GM21576 (cell line): ENCODE measurements at regions not wholly inside any gene's neighbourhood (a gene's known extent, or its start where the extent isn't known, plus 50 kb on each side); places are given as distances from the start of the nearest gene placed in this dataset.
"Not testable (repeated sequence)": the region's sequence is repeated elsewhere in the genome, so short reads cannot be mapped to it uniquely, and the experiment has no call there.

Experiments
- ATAC-seq: cut with Tn5 transposase; IDR thresholded peaks from one replicate; pipeline ENCODE4 v1.9.1; 2021; ENCODE audit warnings: mild to moderate bottlenecking, moderate library complexity; ENCODE audit not compliant: unreplicated experiment

DNA sequence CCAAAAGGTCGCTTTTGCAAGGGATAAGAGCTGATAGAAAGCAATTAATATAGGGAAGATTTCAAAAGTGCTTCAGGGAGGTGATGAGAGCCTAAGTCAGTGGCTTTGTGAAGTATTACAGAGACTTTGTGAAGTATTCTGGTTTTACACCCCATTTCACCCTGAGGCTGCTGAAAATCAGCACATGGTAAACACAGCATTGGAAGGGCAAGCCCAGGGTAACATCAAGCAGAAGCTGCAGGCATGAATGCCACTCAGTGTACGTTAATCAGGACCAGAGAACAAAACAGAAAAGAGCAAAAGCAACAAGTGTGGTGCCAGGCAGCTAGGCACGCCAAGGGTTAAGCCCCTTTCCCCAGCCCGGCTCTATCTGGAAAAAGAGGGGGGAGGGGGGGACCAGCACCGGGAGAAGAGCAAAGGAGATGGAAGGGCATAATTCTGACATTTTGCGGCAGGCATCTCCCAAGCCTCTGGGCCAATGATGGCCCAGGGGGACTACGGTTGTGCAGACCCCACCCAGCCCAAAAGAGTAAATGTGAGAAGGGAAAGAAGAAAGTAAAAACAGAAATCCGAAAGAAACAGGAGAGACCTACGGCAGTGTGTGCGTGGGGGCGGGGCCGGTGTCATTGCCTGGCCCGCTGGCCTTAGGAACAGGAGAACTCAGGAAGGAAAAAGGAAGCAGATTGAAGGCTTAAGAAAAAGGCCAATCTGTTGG is 58.9 kb downstream of the DHRS2 start:
- ATAC-seq, result no peak

DNA sequence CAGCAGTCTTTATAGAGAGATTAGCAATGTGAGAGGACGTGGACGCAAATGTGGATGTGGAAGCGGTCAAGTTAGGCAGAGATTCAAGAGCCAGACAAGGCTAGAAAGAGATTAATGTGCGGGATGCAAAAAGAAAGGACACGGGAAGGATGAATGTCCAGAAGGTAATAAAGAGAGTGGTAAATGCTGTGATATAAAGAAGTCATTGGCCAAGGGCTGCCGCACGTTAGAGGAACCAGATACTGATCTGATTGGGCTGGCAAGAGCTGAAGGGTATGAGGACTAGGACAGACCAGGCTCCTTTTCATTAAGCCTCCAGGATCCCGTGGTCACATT is 59.5 kb downstream of the DHRS2 start:
- no peak for ATAC-seq

DNA sequence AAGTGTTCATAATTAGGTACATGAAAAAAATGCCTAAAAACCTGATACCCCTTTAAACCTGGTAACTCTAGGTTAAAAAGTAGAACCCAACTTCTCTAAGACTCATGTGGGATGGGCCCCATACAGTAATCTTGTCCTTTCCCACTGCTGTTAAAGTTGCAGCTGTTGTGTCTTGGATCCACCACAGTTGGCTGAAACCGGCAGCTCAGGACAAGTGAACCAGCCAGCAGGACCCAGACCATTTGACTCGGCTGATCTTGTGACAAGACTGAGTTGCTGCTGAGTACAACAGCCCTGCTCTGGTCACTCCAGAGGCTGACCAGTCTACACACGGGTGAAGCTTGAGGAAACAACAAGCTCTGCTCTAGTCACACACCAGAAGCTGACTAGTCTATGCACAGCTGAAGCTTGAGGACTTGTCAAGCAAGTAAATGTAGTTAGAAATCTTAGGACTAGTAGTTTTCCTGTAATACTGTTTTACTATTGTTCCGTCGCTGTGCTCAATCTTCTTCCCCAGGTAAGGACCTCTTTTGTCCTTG is 60.6 kb downstream of the DHRS2 start:
- ATAC-seq, result no peak

DNA sequence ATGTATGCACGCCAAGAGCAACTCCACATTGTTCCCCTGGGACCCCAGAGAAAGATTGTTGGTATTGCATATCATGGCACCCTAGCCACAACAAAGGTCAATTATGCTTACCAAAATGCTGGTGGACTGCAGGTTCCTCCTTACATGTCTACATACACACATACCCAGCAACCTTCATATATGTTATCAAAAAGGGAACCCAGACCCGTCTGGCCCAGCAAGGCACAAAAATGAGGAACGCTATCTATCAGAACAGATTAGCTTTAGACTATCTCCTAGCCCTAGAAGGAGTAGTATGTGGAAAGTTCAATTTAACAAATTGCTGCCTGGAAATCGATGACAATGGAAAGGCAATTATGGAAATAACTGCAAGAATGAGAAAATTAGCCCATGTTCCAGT is 61.5 kb downstream of the DHRS2 start:
- no peak for ATAC-seq

DNA sequence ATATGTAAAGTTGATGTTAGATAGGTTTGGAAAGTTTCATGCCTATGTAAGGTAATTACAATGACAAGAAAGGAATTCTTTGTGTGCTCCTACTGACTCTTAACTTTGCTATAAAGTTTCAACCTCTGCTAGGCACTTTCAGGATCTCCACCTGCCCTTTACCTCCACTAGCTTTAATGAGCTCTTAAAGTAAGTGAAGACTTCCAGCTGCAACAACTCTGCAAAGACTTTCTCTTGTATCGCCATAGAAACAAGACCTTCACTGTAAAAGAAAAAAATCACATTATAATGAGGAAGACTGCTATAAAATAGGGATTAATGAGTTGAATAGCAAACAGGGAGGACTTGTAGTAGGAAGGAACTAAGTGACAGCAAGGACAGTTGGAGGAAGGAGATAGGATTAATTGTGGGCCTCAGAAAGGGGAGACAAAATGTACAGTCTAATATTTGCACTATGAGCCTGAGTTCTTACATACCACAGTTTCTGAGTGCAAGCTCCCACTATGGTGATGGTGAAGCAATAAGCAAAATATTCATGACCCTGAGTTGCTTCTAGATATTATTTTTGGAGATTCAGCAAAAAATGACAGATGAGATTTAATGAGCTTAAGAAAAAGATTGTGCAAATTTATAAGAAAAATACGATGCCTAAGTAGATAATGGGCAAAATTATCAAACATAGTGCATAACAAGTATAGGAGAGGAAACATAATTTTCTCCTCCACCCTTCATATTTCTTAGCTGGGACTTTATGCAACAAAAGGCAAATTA is 66.7 kb downstream of the DHRS2 start:
- no peak for ATAC-seq

DNA sequence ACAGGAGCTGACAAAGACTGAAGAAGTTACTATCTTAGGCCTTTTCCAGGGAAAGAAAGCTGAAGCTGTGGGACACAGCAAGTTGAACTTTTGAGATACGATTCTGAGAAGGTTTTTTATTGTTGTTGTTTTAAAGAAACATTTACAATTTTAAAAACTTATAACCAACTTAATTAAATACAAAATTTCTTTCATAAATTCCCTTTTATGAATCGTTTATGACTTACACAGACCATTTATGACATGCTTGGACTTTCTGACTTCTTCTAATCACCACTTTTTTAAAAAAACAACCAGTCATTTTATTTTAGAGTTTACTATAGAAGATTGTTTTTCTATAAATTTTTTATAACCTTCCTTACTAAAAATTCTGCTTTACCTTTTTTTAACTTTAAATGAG is 68.7 kb downstream of the DHRS2 start:
- ATAC-seq, result no peak

DNA sequence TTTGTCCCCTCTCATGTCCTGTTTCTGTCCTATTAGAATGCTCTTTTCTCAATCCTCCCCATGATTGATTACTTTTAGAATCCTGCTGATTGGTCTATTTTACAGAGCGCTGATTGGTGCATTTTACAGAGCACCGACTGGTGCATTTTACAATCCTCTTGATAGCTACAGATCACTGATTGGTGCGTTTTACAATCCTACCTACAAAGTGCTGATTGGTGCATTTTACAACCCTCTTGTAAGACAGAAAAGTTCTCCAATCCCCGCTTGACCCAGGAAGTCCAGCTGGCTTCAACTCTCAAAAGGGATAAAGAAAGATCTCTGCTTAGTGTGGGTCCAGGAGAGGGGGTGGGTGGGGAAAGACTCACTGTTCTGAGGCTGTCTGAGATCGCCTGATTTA is 71.3 kb downstream of the DHRS2 start:
- no peak for ATAC-seq

DNA sequence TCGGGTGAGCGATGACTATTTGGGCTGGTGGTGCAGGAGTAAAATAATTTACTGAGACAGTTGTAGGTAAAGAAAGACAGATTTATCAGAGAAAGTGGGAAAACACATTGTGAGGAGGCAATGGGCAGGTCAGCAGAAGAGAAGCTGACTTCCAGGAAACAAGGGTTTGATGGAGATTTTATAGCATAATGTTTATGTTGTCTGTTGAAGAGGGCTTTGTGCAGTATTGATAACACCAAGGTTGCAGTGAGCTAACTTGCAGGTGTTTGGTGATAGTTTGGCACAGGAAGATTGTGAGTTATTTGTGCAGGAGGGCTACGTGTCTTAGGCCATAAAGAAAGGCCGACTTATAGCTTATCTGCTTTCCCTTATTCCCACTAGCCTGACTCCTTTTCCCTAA is 72.2 kb downstream of the DHRS2 start:
- no peak for ATAC-seq

DNA sequence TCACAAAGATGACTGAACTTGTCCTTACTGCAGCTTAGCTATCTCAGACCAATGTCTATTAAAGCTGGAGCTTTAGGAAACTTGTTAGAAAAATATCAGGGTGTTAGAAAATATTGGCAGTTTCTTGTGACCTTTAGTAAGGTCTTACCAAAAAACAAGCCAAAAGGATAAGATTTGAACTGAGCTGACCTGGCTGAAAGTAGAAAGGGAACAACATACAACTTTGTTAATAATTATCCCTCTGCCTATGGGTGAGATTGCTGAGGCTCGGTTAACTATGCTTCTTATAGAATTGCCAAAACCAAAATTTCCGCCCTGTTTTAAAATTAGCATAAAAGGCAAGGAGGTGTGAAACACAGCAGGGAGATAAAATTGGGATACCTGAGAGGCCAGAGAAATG is 73.8 kb downstream of the DHRS2 start:
- ATAC-seq, result no peak

DNA sequence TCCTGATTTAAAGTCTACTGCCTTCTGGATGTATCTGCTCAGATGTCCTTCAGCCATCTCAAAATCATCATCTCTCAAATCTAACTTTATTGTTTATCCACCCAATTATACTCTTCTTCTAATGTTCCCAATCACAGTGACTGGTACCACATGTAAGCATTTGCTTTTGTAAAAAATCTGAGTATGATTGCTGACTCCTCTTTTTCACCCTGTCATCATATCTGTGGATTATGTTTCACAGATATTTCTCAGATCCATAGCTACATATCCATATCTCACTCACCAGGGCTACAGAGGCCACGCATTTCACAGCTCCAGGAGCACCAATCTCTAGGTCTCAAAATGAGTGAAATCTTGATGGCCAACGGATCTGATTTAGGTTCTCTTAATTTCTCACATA is 76.1 kb downstream of the DHRS2 start:
- no peak for ATAC-seq

DNA sequence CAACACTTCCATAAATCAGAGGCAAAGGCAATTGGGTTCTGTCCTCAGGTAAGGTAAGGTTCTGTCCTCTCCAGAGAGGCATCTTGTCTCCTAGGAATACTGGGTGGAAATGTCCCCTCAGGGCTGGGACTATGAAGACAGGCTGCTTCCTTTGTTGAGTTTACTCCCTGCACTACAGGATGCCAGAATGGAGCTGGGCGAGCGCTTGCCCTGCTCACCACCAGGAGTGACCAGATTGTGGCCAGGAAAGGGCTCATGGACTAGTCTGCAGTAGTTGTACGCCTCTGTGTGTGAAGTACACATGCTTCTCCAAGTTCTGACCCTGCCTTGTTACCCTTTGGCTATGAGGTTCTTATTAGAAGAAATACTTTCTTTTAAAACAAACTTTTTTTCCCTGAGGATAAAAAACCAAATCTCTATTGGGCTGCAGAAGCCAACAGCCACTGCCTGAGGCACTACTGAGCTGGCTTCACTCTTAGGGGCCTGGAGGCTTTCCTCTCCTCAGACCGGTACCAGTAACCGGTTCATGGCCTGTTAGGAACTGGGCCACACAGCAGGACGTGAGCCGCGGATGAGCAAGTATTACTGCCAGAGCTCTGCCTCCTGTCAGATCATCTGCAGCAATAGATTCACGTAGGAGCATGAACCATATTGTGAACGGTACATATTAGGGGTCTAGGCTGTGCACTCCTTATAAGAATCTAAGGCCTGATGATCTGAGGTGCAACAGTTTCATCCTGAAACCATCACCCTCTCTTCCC is 83.2 kb downstream of the DHRS2 start:
- ATAC-seq, result no peak

DNA sequence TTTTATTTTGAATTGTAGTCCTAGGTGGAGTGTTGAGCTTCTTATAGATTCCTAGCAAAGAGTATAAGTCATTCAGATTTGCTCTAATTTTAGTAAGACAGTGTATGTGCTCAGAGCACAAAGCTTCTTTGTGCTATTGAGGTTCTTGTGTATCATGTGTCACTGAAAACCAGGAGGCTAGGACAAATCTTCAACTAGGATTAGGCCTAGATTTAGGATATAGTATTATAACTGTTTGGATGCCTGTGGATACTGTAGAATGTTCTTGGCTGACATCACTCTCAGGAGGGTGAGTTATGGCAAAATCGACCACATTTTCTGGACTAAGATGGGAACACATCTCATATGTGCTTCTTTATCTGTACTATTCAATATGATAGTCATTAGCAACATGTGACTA is 86.5 kb downstream of the DHRS2 start:
- no peak for ATAC-seq

DNA sequence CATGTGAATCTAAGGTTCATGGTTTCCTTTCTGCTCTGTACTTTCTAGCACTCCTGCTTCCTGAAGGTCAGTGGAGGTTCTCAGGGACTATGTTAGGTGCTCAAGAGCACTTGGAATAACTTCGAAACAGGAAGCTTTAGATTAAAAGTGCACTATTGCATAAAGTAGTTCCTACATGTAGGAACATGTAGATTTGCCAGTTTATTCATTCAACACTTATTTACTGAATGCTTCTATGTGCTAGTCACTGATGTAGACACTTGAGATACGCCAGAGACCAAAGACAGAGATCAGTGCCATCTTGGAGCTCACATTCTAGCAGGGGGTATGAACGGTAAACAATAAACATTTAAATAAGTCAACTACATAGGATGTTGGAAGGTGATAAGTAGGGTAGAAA is 87.7 kb downstream of the DHRS2 start:
- ATAC-seq, result no peak

DNA sequence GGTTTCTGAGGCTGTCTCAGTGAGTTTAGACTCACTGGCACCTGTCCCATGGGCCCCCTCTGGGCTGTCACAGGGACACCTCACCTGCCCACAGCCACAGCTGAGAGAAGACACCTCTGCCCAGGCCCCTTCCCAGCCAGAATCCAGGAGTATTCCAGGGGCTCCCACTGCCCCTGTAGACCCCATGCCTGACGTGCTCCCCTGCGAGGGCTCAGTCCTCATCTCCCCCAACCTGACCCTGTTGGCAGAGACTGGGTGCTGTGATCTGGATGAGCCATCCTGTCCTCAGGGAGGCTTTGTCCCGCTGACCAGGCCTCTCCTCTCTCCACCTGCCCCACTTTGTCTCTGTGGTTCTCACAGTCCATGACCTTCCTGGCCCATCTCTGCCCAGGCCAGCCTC is 89.4 kb downstream of the DHRS2 start:
- no peak for ATAC-seq

DNA sequence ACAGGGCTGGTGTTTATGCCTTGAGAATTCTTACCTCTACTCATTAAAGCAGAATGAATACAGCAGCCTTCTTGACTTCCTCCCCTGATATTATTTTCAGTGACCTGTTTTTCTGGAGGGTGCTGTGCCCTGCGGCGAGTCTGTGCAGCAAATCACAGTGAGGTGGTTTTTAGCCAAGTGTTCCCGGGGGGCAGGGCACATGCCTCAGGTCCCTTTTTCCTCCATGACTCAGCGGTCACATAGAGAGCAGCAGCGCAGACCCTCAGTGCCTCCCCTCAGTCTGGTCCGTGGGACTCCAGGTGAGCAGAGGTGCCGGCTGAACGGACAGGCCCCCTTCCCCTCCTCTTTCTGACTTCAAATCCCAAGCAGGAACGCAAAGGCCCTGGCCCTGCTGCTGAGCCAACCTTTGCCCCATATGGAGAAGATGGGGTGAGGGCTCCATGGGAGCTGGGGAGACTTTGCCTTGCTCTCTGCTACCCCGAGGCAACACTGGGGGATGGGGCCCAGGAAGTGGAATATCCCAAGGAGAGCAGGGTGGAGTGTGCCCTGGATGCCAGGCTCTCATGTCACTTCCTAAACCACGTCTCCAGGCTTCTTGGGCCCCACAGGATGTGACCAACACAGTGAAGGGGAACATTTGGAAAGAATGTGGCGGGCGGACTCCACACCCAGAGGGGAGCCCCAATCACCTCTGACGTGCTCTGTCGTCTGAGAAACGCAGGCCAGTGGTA is 90.0 kb downstream of the DHRS2 start:
- ATAC-seq, result no peak

DNA sequence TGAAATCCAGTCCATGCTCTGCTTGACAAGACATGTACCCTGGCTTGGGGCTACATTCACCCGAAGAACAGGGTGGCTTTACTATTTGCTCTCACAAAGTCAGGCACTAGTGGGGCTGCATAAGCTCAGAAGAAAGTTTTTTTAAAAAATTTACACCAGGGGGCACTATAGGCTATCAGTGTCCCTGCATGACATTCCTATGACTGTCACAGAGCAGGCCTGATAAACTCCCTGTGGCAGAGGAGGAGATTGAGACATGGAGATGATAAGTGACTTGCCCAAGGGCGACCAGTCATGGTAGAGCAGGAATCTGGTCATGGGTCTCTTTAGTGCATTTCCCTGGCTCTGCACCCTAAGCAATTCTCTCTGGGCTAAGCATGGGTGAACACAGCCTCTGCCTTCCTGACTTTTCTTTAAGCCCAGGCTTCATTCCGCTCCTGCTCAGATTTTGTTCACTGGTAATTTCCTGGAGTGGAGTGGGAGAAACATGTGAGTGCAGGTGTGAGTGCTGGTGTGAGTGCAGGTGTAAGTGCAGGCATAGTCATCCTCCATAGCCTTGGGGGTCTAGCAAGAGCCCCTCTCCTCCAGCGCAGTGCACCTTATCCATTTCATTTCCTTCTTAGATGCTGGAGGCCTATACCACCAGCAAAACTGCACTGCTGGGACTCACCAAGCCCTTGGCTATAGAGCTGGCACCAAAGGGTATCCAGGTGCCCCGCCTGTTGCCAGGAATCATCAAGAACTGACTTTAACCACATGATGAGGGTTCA is 91.6 kb downstream of the DHRS2 start:
- ATAC-seq, result no peak

DNA sequence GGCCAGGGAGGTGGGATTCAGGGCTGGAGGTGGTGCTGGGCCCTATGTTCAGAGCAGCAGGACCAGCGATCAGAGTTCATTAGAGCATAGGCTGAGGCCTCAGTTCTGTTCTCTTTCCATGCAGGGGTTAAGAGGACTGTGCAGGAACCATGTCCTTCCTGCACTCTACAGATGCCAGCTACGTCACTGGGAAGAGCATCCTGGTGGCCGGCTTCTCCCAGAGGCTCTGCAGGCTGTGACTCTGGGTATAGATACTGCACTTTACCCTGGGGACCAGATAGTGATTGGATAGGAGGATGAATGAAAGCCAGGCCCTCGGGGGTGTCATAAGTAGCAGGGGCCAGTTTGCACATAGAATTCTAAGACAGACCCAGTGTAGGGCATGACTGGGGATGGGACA is 92.6 kb downstream of the DHRS2 start:
- no peak for ATAC-seq

DNA sequence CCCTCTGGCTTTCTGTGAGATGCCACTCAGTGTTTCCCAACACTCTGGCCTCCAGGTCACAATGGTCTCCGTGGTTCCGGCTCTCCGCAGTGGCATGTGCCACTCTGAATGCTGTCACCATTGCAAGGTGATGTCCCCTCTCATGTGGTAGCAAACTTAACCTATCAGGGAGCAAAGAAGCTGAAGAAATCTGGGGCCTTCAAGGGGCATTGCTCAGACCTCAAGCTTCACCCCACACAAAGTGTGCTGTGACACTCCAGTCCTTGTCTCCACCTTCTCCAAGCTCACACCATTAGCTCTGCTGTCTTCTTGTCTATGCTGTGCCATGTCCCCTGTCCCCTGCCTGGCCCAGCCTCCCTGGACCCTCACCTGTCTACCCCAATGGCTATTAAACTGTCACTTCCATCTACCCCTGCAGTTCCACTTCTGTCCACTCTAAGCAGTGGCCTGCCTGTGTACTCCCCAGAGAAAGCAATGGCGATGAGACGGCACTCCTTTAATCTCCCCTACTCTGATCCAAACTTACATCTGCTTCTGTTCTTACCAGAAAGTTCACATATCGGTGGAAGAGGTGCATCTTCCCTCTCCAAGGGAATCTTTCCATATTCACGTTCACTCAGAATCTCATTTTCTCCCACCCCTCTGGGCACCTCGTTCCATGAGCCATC is 93.7 kb downstream of the DHRS2 start:
- no peak for ATAC-seq

DNA sequence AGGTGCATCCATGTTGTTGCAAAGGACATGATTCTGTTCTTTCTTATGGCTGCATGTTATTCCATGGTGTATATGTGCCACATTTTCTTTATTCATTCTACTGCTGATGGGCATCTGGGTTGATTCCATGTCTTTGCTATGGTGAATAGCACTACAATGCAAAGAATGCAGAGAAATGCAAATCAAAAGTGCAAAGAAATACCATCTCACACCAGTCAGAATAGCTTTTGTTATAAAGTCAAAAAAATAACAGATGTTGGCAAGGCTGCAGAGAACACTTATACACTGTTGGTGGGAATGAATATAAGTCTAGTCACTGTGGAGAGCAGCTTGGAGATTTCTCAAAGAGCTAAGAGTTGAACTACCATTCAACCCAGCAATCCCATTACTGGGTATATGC is 99.2 kb downstream of the DHRS2 start:
- ATAC-seq, result no peak

DNA sequence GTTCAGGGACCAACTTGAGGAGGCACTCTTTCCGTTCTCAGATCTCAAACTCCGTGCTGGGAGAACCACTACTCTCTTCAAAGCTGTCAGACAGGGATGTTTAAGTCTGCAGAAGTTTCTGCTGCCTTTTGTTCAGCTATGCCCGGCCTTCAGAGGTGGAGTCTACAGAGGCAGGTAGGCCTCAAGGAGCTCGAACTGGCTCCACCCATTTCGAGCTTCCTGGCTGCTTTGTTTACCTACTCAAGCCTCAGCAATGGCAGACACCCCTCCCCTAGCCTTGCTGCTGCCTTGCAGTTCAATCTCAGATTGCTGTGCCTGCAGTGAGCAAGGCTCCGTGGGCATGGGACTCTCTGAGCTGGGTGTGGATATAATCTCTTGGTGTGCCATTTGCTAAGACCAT is 108.2 kb downstream of the DHRS2 start:
- not testable (repeated sequence) for ATAC-seq
